Esophagus muscularis mucosa (tissue), 4 donors: ENCODE measurements at regions not wholly inside any gene's neighbourhood (a gene's known extent, or its start where the extent isn't known, plus 50 kb on each side); places are given as distances from the start of the nearest gene placed in this dataset.

Experiments used
- CTCF ChIP-seq, 3 experiments: fragments of 200-600 bp in 2 of 3; fragments of 450-650 bp in 1 of 3; sonication (generic) in 2 of 3; IDR thresholded peaks; one replicate each; pipeline ENCODE4 v1.5.1; 2017 to 2019; ENCODE audit warnings: antibody characterized with exemption in 3 of 3, mild to moderate bottlenecking in 2 of 3, moderate library complexity in 1 of 3
- EP300 ChIP-seq: sonication (generic); formaldehyde crosslinking; IDR thresholded peaks from one replicate; pipeline ENCODE4 v1.6.1; 2017; ENCODE audit warnings: antibody characterized with exemption
- POLR2A ChIP-seq: fragments of 450-650 bp; IDR thresholded peaks from one replicate; pipeline ENCODE4 v1.6.1; 2017; ENCODE audit warnings: antibody characterized with exemption, moderate library complexity, mild to moderate bottlenecking, low read depth
- POLR2AphosphoS5 ChIP-seq, 2 donors: sonication (generic); formaldehyde crosslinking; IDR thresholded peaks; one replicate each; pipeline ENCODE4 v1.6.1; 2017; ENCODE audit warnings: antibody characterized with exemption in 2 of 2

- TF ChIP-seq CTCF (IDR thresholded peaks at IDR 0.05) (no peak), POLR2A (no peak), POLR2AphosphoS5 (IDR thresholded peaks at IDR 0.05) (no peak), EP300 (no peak)
Measured at GRCh38 chr15:47988564-47988963, 132.2 kb upstream of the SLC24A5 start.
